HCT116 (cell line): ENCODE measurements at regions not wholly inside any gene's neighbourhood (a gene's known extent, or its start where the extent isn't known, plus 50 kb on each side); places are given as distances from the start of the nearest gene placed in this dataset.

ENCODE experiments used
- ATAC-seq: fragments of 200-7000 bp; cut with Tn5 transposase; 2 replicates; pipeline ENCODE4 v1.9.1; 2020; ENCODE audit warnings: mild to moderate bottlenecking, moderate library complexity
- BruUV-seq: library from RNA; stranded (reverse); fragments of 400-500 nt; replicated peaks from 2 replicates; lab custom pipeline; 2021; lab: Mats Ljungman, UMichigan
- CTCF ChIA-PET: fragments of 300-600 bp; sonication (Branson Sonifier 250); formaldehyde crosslinking; loops from one replicate; lab custom pipeline; 2021; ENCODE audit warnings: antibody characterized with exemption; lab: Charles Lee
- POLR2A ChIA-PET: fragments of 300-600, 350-600 bp; sonication (Branson Sonifier 250); formaldehyde crosslinking; loops from one replicate; lab custom pipeline; 2021; ENCODE audit warnings: antibody characterized with exemption; lab: Charles Lee
- RAD21 ChIA-PET, 2 experiments: fragments of 300-600 bp; sonication (Branson Sonifier 250); formaldehyde crosslinking; loops; one replicate each; lab custom pipeline; 2023; ENCODE audit warnings: low total read pairs in 2 of 2; ENCODE audit not compliant: uncharacterized antibody in 2 of 2, unreplicated experiment in 2 of 2, low non-redundant PET in 1 of 2; lab: Charles Lee
- DNase-seq: peaks from one replicate; pipeline ENCODE4 v3.0.0-alpha.2; 2010; ENCODE audit warnings: low read depth, low spot score
- H2AFZ ChIP-seq: fragments of 200-600 bp; shearing (Covaris generic), sonication (generic); 2 replicates; pipeline ENCODE4 v1.6.1; 2017; ENCODE audit warnings: low read depth, mixed run types, mixed read lengths, antibody characterized with exemption, low read length; ENCODE audit not compliant: poor library complexity, severe bottlenecking
- H3K27ac ChIP-seq: 2 replicates; pipeline ENCODE4 v1.5.1; 2012; ENCODE audit warnings: low read depth, low read length
- H3K27me3 ChIP-seq: fragments of 200-600 bp; sonication (generic); 2 replicates; pipeline ENCODE4 v1.6.1; 2016; ENCODE audit warnings: mixed run types, low read length, mixed read lengths; ENCODE audit not compliant: insufficient read depth
- H3K36me3 ChIP-seq, 2 experiments: fragments of 200-500 bp in 1 of 2; fragments of 200-600 bp in 1 of 2; sonication (Bioruptor generic) in 1 of 2; sonication (generic) in 1 of 2; 2 replicates each; pipeline versions ENCODE4 v1.5.1 to v1.6.1; 2014 to 2016; ENCODE audit warnings: low read length in 2 of 2, inconsistent platforms in 1 of 2, mixed read lengths in 1 of 2, mixed run types in 1 of 2; ENCODE audit not compliant: insufficient read depth in 2 of 2, control insufficient read depth in 1 of 2
- H3K4me1 ChIP-seq, 2 experiments: fragments of 200-600 bp in 1 of 2; sonication (generic) in 1 of 2; 2 replicates each; pipeline versions ENCODE4 v1.5.1 to v1.6.1; 2012 to 2017; ENCODE audit warnings: low read length in 2 of 2, inconsistent platforms in 1 of 2, mild to moderate bottlenecking in 1 of 2, mixed read lengths in 1 of 2, mixed run types in 1 of 2, moderate library complexity in 1 of 2; ENCODE audit not compliant: insufficient read depth in 2 of 2, control insufficient read depth in 1 of 2
- H3K4me2 ChIP-seq: fragments of 200-600 bp; sonication (generic); 2 replicates; pipeline ENCODE4 v1.6.1; 2017; ENCODE audit warnings: mixed run types, low read length, mixed read lengths
- H3K4me3 ChIP-seq, 2 experiments: fragments of 200-600 bp in 1 of 2; sonication (generic) in 1 of 2; replicated peaks in 1 of 2; 2 replicates each; pipeline ENCODE4 v1.5.1; 2011 to 2016; ENCODE audit warnings: low read length in 2 of 2, control low read depth in 1 of 2, low read depth in 1 of 2, mild to moderate bottlenecking in 1 of 2, mixed read lengths in 1 of 2, mixed run types in 1 of 2
- H3K79me2 ChIP-seq: fragments of 200-600 bp; sonication (generic); 2 replicates; pipeline ENCODE4 v1.6.1; 2017; ENCODE audit warnings: mild to moderate bottlenecking, mixed run types, low read length, moderate library complexity, mixed read lengths; ENCODE audit not compliant: insufficient read depth
- H3K9ac ChIP-seq: fragments of 200-600 bp; sonication (generic); 2 replicates; pipeline ENCODE4 v1.6.1; 2016; ENCODE audit warnings: low read length, mixed read lengths
- H3K9me2 ChIP-seq: fragments of 200-600 bp; sonication (generic), shearing (Covaris generic); 2 replicates; pipeline ENCODE4 v1.6.1; 2017; ENCODE audit warnings: mixed run types, mild to moderate bottlenecking, moderate library complexity; ENCODE audit not compliant: insufficient read depth
- H3K9me3 ChIP-seq, 2 experiments: fragments of 200-500 bp in 1 of 2; fragments of 200-600 bp in 1 of 2; sonication (Bioruptor generic) in 1 of 2; sonication (generic) in 1 of 2; 2 replicates each; pipeline ENCODE4 v1.6.1; 2014 to 2017; ENCODE audit warnings: low read length in 2 of 2, mixed read lengths in 2 of 2, inconsistent platforms in 1 of 2, low read depth in 1 of 2, mild to moderate bottlenecking in 1 of 2, mixed run types in 1 of 2, moderate library complexity in 1 of 2; ENCODE audit not compliant: control insufficient read depth in 1 of 2, insufficient read depth in 1 of 2
- H4K20me1 ChIP-seq: fragments of 200-600 bp; sonication (generic), shearing (Covaris generic); 2 replicates; pipeline ENCODE4 v1.6.1; 2017; ENCODE audit warnings: mixed run types, mild to moderate bottlenecking, moderate library complexity; ENCODE audit not compliant: insufficient read depth
- CBX3 ChIP-seq: IDR thresholded peaks from 2 replicates; pipeline ENCODE4 v1.6.1; 2012; ENCODE audit warnings: low read depth
- CEBPB ChIP-seq: IDR thresholded peaks from 2 replicates; pipeline ENCODE4 v1.6.1; 2012; ENCODE audit warnings: low read depth
- CTCF ChIP-seq, 3 experiments: fragments of 200-600 bp in 1 of 3; sonication (generic) in 1 of 3; IDR thresholded peaks in 2 of 3; conservative IDR thresholded peaks in 1 of 3; 2 replicates each; pipeline ENCODE4 v1.5.1; 2012 to 2017; ENCODE audit warnings: low read depth in 2 of 3, low read length in 2 of 3, antibody characterized with exemption in 1 of 3, borderline replicate concordance in 1 of 3, control low read depth in 1 of 3, mild to moderate bottlenecking in 1 of 3, mixed read lengths in 1 of 3, mixed run types in 1 of 3, moderate library complexity in 1 of 3; ENCODE audit not compliant: insufficient read depth in 1 of 3
- EGR1 ChIP-seq: IDR thresholded peaks from 2 replicates; pipeline ENCODE4 v1.6.1; 2012; ENCODE audit warnings: low read depth
- ELF1 ChIP-seq: IDR thresholded peaks from 2 replicates; pipeline ENCODE4 v1.6.1; 2012; ENCODE audit warnings: low read depth, borderline replicate concordance
- EZH2 ChIP-seq: fragments of 200-600 bp; sonication (generic); IDR thresholded peaks from 2 replicates; pipeline ENCODE4 v1.6.1; 2017; ENCODE audit warnings: antibody characterized with exemption, mixed run types
- EZH2phosphoT487 ChIP-seq: fragments of 200-600 bp; IDR thresholded peaks from 2 replicates; pipeline ENCODE4 v1.6.1; 2018; ENCODE audit warnings: antibody characterized with exemption, borderline replicate concordance
- FOSL1 ChIP-seq: IDR thresholded peaks from 2 replicates; pipeline ENCODE4 v1.6.1; 2012; ENCODE audit warnings: low read depth
- POLR2A ChIP-seq: IDR thresholded peaks from 2 replicates; pipeline ENCODE4 v1.7.0; 2011; ENCODE audit warnings: borderline replicate concordance; ENCODE audit not compliant: insufficient read depth, insufficient read length; ENCODE audit errors: extremely low read depth
- POLR2AphosphoS5 ChIP-seq: IDR thresholded peaks from 2 replicates; pipeline ENCODE4 v1.6.1; 2011; ENCODE audit warnings: mild to moderate bottlenecking, low read depth, low read length, moderate library complexity
- SP1 ChIP-seq: IDR thresholded peaks from 2 replicates; pipeline ENCODE4 v1.6.1; 2012; ENCODE audit warnings: low read depth
- ZNF274 ChIP-seq: fragments of 200-500 bp; sonication (Bioruptor generic); IDR thresholded peaks from 2 replicates; pipeline ENCODE4 v1.6.1; 2014; ENCODE audit warnings: mild to moderate bottlenecking, low read depth, low read length, inconsistent platforms
- intact Hi-C: fragments of 100-400 bp; cut with micrococcal nuclease; formaldehyde crosslinking; loops from 2 replicates; pipeline ENCODE4 v1.10.0; 2022

GRCh38 chr5:25963251-25964008, 1075.0 kb downstream of the CDH9 start:
- intact Hi-C loops = no loop called here
- no peak overlapping the region for H3K9ac ChIP-seq
- no peaks in the 10 kb centered on the region for H3K36me3 ChIP-seq
- H4K20me1 ChIP-seq = no peaks in the 10 kb centered on the region
- no peak for TF ChIP-seq FOSL1
- TF ChIP-seq POLR2AphosphoS5 = no peak
- TF ChIP-seq POLR2A = no peak
- TF ChIP-seq CBX3 = no peak
- no peak for TF ChIP-seq EZH2phosphoT487
- no peaks in the 10 kb centered on the region for H3K9me2 ChIP-seq
- no peaks in the 10 kb centered on the region for H3K27me3 ChIP-seq
- peaks cover 0 to 20% of the 10 kb centered on the region in 2 experiments; a peak in 3 of 4 replicates for H3K9me3 ChIP-seq
- no peak overlapping the region for H3K27ac ChIP-seq
- no peak overlapping the region for H3K4me2 ChIP-seq
- no peak overlapping the region for H3K4me3 ChIP-seq
- DNase-seq = no peak
- H3K4me1 ChIP-seq = no peaks in the 10 kb centered on the region
- H3K79me2 ChIP-seq = no peaks in the 10 kb centered on the region
- CTCF ChIA-PET = no interaction called here
- no peak overlapping the region for H2AFZ ChIP-seq
- RAD21 ChIA-PET = no interaction called here
- no peak for ATAC-seq
- POLR2A ChIA-PET = no interaction called here
- BruUV-seq = no TSS peak

- no peak for DNase-seq
- Histone ChIP-seq H3K79me2 (no peaks in the 10 kb centered on the region), H3K9ac (no peak overlapping the region), H3K4me1 (no peaks in the 10 kb centered on the region), H3K4me3 (no peak overlapping the region), H3K27me3 (no peaks in the 10 kb centered on the region), H4K20me1 (no peaks in the 10 kb centered on the region), H3K36me3 (no peaks in the 10 kb centered on the region), H3K27ac (no peak overlapping the region), H3K9me2 (no peaks in the 10 kb centered on the region), H3K9me3 (peaks cover 13 to 22% of the 10 kb centered on the region in 2 experiments; a peak in 3 of 4 replicates), H3K4me2 (no peak overlapping the region), H2AFZ (no peak overlapping the region)
- CTCF ChIA-PET = no interaction called here
- RAD21 ChIA-PET = no interaction called here
- ATAC-seq = no peak
- POLR2A ChIA-PET = no interaction called here
- no peak for TF ChIP-seq CEBPB
- no peak for TF ChIP-seq EZH2
- TF ChIP-seq EZH2phosphoT487 = no peak
- TF ChIP-seq SP1 = no peak
- no peak for TF ChIP-seq ELF1
- TF ChIP-seq EGR1 = no peak
- TF ChIP-seq CTCF (IDR thresholded peaks at IDR 0.05 in 2 of 3, conservative IDR thresholded peaks at IDR 0.05 in 1 of 3; ENCODE audit: borderline replicate concordance in 1 of 3, insufficient read depth in 1 of 3, low read depth in 2 of 3, low read length in 2 of 3) = no peak
- no peak for TF ChIP-seq ZNF274
- intact Hi-C loops = no loop called here
- BruUV-seq = no TSS peak
Observed at GRCh38 chr5:25955337-25955736, 1083.0 kb downstream of the CDH9 start.
